CD4-positive, alpha-beta T cell treated with Interleukin-21 for 1 hour (primary cell): ENCODE measurements at regions not wholly inside any gene's neighbourhood (a gene's known extent, or its start where the extent isn't known, plus 50 kb on each side); places are given as distances from the start of the nearest gene placed in this dataset.
A peak's percentile ranks its signal among the peaks of the same experiment; 100 is the strongest.

Experiments used
- DNase-seq: peaks from one replicate; pipeline ENCODE4 v3.0.0-alpha.2; 2020

- DNase-seq: no peak
Observed at GRCh38 chr2:215765729-215766360, 247.5 kb downstream of the MREG start.

DNA sequence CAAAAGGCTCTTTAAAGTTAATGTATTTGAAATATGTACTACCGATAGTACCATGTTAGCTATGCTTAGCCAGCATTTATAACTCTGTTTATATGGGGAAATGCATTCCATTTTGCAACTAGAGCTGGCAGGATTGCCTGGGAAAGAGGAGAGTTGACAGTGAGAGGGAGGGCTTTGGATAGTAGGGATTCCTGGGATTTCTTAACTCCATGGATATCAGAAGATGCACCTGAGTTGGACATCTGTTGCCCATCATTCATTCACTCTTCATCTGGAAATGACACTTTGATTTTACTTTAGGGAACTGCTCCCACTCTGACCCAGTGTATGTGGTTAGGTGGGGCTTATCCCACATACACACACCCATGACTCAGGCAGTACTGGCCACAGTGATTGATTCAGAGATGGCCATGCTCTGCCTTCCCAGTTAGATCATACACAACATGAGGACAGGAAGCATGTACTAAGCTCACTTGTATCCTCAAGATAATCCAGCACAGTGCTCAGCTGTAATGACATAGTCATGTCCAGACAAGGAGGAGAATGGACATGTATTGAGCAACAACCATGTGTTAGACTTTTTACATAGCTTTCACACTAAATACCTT, 248.8 kb downstream of the MREG start:
- no peak for DNase-seq

DNA sequence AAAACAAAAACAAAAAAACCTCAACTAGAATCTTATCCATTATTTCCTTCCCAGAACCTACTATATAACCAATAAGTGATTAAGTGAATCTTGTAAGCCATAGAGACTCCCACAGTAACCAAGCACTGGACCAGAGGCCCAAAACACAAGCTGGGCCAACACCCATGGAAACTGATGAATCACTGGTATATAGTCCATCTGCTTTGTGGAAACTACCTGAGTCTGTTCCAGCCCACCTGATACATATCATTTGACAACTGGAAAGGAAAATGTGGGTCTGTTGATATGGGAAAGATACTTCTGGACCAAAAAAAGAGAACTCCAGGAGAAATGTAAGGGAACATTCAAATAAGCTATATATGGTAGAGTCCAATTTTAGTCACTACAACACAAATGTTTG, 252.8 kb downstream of the MREG start:
- DNase-seq: no peak

DNA sequence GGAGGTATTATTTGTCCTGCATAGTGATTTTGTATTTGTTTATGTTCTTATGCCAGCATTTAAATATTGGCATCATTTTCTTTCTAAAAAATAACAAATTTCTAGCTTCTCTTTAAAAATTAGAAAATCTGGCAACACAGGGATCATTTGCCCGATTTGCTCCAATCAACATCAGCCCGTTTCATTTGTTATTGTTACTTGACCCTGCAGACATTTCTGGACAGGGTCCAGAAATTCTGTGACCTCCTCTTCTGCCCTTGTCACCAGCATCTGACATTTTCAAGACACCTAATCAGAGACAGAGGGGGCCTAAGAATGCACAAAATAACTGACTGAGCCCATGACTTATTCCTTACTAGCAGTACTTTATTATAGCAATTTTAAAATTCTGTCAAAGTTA, 253.3 kb downstream of the MREG start:
- no peak for DNase-seq

GRCh38 chr2:215758691-215759090, 254.7 kb downstream of the MREG start:
- no peak for DNase-seq

GRCh38 chr2:215756346-215756730, 257.0 kb downstream of the MREG start:
- DNase-seq: no peak

DNA sequence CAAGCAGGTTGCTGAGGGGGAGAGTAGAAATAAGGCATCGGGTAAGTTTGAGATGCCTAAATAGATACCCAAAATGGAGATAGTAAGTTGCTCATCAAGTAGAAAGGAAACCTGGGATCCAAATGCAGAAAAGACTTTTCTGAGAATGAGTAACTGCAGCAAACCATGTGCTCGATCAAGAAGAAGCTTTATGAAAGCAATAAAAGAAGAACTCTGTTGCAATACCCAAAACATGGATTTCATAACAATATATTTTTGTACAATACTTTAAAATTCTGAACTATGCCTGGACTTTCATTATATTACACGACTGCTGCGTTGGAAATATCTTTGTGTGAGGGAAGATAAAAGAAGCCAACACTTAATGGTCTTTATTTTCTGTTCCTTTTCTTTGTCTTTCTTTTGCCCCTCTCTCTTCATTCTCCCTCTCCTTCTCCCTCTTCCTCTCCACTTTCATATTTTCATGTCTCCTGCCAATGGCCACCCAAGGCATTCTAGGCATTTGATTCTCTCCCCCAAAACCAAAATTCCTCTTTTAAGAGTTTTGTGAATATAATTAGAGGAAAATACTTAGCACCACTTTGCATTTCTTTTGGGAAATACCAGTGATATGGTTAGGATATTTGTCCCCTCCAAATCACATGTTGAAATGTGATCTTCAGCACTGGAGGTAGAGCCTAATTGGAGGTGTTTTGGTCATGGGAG, 257.6 kb downstream of the MREG start:
- no peak for DNase-seq

DNA sequence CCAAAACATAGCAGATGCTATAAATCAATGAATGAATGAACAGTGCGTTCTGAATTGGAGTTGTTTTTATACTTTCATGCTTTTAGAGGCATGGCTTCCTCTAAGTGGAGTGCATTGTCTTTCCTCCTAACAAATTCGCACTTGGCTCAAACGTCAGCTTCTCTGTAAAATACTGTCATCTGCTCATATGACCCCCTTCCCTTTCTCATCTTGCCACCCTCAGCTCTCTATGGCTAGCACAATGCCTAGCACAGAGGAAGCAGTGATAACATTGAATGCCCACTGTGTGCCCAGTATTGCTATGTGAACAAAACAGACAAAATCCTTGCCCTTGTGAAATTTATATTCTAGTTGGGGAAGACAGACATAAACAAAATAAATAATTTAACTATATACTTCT, 258.8 kb downstream of the MREG start:
- DNase-seq: no peak

DNA sequence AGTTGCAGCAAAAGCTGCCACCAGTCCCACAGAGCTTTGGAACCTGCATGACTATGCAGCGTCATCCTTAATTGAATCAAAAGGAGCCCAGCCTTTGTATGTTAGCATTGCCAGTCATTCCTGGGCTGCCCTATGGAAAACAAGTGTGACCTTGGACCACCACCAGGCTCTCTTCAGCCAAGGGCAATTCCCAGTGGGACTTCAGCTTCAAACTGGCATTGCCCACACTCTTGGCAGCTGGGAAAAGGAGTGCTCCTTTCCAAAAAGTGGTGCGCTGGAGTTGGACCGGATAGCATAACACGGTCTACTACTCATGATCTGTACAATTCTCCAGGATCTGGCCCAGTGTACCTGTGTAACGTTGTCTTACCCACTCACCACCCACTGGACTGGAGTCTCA, 259.5 kb downstream of the MREG start:
- DNase-seq: no peak

GRCh38 chr2:215752991-215753390, 260.4 kb downstream of the MREG start:
- no peak for DNase-seq

DNA sequence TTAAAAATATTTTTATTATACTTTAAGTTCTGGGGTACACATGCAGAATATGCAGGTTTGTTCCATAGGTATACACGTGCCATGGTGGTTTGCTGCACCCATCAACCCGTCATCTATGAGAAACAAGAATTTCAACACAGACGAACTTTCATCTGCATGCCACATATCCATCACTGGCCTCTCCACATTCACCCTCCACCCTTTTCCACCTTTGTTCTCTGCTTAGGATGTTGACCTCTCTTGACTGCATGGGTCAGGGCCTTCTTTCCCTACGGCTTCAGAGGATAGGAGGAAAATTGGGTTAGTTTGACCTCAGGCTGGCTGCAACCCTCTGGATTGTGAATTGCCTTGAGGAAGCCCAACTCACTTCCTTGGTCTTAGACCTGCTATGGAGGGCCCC, 260.9 kb downstream of the MREG start:
- DNase-seq: no peak

DNA sequence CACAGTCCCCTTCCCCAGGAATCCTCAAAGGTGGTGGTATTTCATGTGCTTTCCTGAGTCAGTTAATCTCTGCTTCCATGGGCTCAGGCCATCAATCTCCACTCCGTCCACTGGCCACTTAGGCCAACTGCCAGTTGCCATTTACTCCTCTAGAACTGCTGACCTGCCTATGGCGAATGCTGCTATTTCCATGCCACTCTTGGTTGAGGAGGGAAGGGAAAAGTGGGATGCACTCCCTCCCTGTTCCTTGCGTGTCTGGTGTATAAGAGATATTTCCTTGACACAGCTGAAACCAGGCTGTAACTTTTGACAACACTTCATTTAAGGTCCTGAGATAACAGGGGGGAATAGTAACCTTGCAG, 261.5 kb downstream of the MREG start:
- DNase-seq: no peak

DNA sequence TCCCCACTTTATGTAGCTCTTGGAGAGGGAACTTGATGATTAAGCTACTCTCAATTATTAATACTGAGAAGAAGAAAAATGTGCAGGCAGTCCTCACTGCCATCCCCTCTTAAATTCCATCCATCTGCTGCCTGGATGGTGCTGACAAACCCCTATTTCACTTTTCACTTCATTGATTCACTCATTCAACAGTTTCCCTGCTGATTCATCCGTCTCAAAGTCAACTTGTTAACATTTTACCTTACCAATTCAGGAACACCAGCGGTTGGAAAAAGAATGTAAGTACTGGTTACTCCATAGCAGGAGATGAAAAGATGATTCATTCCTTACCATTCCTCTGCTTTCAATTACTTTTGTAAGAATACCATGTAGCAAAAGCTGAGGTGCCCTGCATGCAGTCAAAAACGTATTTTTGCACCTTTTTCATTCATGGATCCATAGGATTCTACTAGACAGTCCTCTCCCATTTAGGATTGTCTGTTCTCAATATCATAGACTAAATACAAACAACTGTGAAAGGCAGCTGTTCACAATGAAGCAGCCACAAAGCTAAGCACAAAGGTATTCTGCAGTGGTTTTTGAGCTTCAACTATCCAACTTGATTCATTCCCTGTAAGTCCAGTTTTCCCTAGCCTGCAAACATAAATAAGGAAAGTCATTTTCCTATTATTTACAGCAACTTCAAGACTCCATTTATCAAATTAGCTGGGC, 262.0 kb downstream of the MREG start:
- no peak for DNase-seq

DNA sequence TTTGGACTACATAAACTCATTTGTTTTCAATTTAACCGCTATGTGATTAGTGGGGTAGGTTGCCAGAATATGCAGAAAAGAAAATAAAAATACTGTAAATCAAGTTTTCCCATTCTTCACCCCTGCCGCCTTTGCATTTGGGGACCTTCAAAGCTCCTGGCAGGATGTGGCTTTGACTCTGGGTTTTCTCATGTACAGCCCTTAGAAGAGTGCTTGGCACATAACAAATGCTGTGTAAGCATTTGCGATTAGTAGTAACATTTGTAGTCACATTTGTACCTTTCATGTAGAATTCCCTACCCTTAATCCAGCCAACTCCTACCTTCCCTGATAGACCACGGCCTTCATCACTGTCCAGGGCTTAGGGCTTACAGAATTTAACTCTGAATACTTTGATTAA, 262.6 kb downstream of the MREG start:
- peak; percentile 17 for DNase-seq

DNA sequence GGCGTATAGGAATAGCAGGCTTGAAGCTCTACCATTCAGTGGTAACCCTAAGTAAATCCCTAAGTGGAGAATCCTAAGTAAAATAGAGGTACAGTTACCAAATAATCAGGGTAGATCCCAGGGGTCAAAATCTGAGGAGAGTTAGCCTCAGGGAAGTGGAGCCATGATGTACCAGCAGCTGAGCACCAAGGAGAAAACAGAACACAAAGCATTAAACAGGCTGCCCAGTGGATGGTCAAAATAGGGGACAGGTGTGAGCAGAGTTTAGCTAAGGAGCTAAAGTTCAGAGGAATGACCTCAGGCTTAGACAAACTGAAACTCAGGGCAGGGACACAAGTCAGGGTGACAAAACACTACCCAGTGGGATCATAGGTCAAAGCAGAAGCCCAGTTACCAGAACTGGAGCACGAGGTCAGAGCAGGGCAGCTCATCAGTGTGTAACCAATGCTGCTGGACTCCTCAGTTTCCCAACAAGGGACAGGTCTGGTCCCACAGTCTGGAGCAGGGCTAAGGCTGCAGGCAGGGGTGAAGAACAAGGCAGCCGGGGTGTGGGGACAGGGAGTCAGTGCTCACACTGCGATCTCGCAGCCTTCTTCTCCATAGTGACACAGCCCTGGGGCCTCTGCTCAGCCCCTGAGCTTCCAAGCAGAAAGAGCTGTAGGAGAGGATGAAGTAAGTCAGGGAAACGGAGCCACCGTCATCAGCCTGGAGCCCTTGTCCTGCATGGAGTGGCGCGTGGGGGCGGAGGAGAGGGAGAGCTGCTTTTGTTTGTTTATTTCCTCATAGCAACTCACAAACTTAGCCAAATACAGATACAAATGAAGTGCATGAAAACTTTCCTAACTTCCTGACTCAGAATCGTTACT, 264.0 kb downstream of the MREG start:
- peak; percentile 6 for DNase-seq

DNA sequence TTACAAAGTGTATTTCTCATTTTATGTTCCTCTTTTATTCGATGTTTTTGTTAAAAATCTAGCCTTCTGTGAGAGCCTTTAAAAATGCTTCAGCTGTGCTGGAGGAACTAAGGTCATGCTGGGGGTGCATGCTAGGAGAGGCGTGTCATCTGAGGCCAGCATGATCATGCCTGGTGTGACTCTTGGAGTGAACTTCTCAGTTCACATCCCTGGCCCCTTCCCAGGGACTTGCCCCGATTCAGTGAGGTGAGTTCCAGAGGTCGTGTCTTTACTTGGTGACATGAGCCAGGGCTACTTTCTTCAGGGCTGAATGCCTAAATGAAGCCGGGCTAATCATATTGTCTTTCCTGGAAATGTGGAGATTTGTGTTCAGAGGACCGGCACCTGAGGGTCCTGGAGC, 264.9 kb downstream of the MREG start:
- DNase-seq: peak; percentile 5

GRCh38 chr2:215746887-215747615, 266.3 kb downstream of the MREG start:
- DNase-seq: no peak

DNA sequence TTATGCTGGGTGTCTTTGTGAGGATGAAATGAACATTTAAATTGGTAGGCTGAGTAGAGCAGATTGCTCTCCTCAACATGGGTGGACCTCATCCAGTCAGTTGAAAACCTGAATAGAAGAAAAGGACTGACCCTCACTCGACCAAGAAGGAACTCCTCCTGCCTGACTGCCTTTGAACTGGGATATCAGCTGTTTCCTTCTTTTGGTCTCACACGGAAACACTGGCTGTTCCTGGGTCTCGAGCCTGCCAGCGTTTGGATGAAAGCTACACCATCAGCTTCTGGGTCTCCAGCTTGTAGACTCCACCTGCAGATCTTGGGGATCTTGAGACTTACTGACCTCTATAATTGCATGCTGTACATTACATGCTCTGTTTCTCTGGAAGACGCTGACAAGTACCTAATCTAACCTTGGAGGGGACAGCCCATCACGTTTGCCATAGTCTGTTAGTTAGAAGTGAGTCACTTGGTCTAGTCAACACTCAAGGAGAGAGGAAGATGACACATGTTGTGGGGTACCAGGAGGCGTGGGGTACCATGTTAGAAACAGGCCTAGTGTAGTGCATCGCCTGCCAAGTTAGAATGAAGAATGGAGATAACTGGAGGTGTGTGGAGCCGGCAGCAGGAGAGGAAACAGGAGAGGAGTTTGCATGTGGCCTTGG, 267.0 kb downstream of the MREG start:
- DNase-seq: no peak

- no peak for DNase-seq
Observed at GRCh38 chr2:215745331-215745730, 268.0 kb downstream of the MREG start.

GRCh38 chr2:215744514-215744913, 268.8 kb downstream of the MREG start:
- no peak for DNase-seq

- DNase-seq: no peak
Observed at GRCh38 chr2:215743066-215743465, 270.3 kb downstream of the MREG start.

DNA sequence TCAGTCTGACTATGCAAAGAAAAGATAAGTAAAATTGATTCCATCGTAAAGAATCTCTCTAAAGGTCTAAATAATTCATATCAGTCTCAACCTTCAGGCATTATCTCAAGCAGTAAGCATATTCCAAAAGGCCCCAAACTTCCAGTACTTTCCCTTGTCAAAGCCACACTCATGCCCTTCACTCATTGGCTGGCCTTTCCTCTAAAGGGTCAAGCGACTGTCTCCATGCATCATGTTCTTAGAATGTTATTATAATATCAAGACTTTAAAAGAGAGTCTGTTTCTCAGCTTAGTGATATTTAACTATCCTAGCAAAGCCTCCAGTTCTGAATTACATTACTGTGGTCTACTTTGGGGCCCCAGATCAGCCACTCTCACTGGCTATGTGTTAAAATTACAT, 271.3 kb downstream of the MREG start:
- no peak for DNase-seq
